ENCODE measurements at regions not wholly inside any gene's neighbourhood (a gene's known extent, or its start where the extent isn't known, plus 50 kb on each side); places are given as distances from the start of the nearest gene placed in this dataset.
"Not testable (repeated sequence)": the region's sequence is repeated elsewhere in the genome, so short reads cannot be mapped to it uniquely, and the experiment has no call there.

GRCh38 chr9:67423049-67423728, 430.8 kb upstream of the SPATA31A3 start:
- TF ChIP-seq CTCF (conservative IDR thresholded peaks at IDR 0.05); EZH2 (IDR thresholded peaks at IDR 0.05; ENCODE audit: low read depth): not testable (repeated sequence)
